ENCODE measurements at regions not wholly inside any gene's neighbourhood (a gene's known extent, or its start where the extent isn't known, plus 50 kb on each side); places are given as distances from the start of the nearest gene placed in this dataset.

DNA sequence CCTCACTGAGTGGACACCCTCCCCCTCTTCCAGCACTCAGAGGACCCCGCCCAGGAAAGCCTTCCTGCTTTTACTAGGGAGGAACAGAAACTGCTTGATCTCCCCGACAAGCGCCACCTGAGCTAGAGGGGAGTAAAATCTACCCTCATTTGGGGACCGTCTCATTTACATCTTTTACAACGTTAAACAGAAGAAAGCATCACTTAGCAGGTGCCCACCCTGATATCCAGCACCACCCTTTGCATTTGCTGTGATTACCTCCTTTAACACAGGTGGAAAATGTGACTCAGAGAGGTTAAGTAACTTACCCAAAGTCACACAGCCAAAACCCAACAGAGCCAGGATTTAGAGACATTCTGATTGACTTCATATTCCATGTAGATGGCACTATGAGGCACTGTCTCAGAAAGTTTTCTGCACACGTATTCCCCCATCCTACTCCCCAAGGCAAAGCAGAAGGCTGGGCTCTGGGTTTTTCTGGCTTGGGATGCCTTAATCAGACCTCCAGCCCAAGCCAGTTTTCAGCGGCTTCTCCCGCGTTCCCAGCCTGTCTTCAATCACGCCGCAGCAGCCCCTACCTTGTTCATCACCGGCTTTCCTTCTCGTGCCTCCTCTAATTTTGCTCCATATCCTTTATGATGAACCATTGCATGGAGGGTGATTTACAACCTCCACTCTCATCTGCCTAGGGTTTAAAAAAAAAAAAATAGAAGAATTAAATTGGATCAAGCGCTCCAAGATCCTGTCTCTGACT is 314.6 kb upstream of the PROK2 start:
- BruUV-seq (replicated peaks): no TSS peak
- ChIA-PET CTCF (no interaction called here), POLR2A (ENCODE audit: low non-redundant PET) (no interaction called here)
- TF ChIP-seq, protein P1, sequence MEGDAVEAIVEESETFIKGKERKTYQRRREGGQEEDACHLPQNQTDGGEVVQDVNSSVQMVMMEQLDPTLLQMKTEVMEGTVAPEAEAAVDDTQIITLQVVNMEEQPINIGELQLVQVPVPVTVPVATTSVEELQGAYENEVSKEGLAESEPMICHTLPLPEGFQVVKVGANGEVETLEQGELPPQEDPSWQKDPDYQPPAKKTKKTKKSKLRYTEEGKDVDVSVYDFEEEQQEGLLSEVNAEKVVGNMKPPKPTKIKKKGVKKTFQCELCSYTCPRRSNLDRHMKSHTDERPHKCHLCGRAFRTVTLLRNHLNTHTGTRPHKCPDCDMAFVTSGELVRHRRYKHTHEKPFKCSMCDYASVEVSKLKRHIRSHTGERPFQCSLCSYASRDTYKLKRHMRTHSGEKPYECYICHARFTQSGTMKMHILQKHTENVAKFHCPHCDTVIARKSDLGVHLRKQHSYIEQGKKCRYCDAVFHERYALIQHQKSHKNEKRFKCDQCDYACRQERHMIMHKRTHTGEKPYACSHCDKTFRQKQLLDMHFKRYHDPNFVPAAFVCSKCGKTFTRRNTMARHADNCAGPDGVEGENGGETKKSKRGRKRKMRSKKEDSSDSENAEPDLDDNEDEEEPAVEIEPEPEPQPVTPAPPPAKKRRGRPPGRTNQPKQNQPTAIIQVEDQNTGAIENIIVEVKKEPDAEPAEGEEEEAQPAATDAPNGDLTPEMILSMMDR (conservative IDR thresholded peaks at IDR 0.05; ENCODE audit: low read depth, low read length): no peak
- TF ChIP-seq EZH2 (IDR thresholded peaks at IDR 0.05; ENCODE audit: borderline replicate concordance, low read depth, low read length, poor library complexity, severe bottlenecking): no peak
- Histone ChIP-seq H3K27ac (ENCODE audit: low read depth, low read length, poor library complexity, severe bottlenecking) (no peak overlapping the region), H3K36me3 (ENCODE audit: insufficient read depth, low read length, poor library complexity, severe bottlenecking) (no peaks in the 10 kb centered on the region), H3K9me3 (ENCODE audit: low read depth, low read length, poor library complexity, severe bottlenecking) (no peaks in the 10 kb centered on the region), H3K27me3 (replicated peaks; ENCODE audit: insufficient read depth, low read depth, low read length, poor library complexity) (no peaks in the 10 kb centered on the region), H3K4me3 (ENCODE audit: low read depth, low read length, poor library complexity, severe bottlenecking) (no peak overlapping the region), H3K4me1 (ENCODE audit: insufficient read depth, low read length, poor library complexity, severe bottlenecking) (no peaks in the 10 kb centered on the region)
- DNase-seq (ENCODE audit: low spot score): no peak
- intact Hi-C loops (cut with micrococcal nuclease; ENCODE audit: unreplicated experiment): no loop called here

GRCh38 chr3:72097053-72097452 is 312.1 kb upstream of the PROK2 start:
- intact Hi-C loops (cut with micrococcal nuclease; ENCODE audit: unreplicated experiment): no loop called here
- no peak for TF ChIP-seq EZH2 (IDR thresholded peaks at IDR 0.05; ENCODE audit: borderline replicate concordance, low read depth, low read length, poor library complexity, severe bottlenecking)
- TF ChIP-seq, protein P1 (conservative IDR thresholded peaks at IDR 0.05; ENCODE audit: low read depth, low read length): no peak
- no peaks in the 10 kb centered on the region for H3K27me3 ChIP-seq (replicated peaks; ENCODE audit: insufficient read depth, low read depth, low read length, poor library complexity)

DNA sequence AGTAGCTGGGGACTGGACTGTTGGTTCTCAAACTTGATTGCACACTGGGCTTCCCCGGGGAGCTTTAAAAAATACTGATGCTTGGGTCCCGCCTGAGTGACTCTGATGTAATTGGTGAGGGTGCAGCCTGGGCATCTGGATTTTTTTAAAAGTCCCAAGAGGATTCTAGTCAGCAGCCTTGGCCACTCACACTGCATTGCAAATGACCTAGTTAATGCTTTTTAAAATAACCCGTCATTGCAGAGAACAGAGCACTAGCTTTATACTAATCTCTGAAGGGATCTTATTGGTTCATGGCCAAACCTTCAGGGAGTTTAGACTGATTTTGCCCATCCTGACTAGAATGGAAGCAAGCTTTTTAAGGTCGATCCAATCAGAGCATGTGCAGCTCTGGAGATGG is 310.6 kb upstream of the PROK2 start:
- peak; percentile 35 for DNase-seq (ENCODE audit: low spot score)
- TF ChIP-seq, protein P1 (conservative IDR thresholded peaks at IDR 0.05; ENCODE audit: low read depth, low read length): no peak
- TF ChIP-seq EZH2 (IDR thresholded peaks at IDR 0.05; ENCODE audit: borderline replicate concordance, low read depth, low read length, poor library complexity, severe bottlenecking): no peak
- H3K36me3 ChIP-seq (ENCODE audit: insufficient read depth, low read length, poor library complexity, severe bottlenecking): no peaks in the 10 kb centered on the region
- no peak overlapping the region for H3K27ac ChIP-seq (ENCODE audit: low read depth, low read length, poor library complexity, severe bottlenecking)
- H3K4me3 ChIP-seq (ENCODE audit: low read depth, low read length, poor library complexity, severe bottlenecking): no peak overlapping the region
- no peaks in the 10 kb centered on the region for H3K4me1 ChIP-seq (ENCODE audit: insufficient read depth, low read length, poor library complexity, severe bottlenecking)
- no peaks in the 10 kb centered on the region for H3K27me3 ChIP-seq (replicated peaks; ENCODE audit: insufficient read depth, low read depth, low read length, poor library complexity)
- CTCF ChIA-PET: no interaction called here
- intact Hi-C loops (cut with micrococcal nuclease; ENCODE audit: unreplicated experiment): no loop called here
- no TSS peak for BruUV-seq (replicated peaks)
- POLR2A ChIA-PET (ENCODE audit: low non-redundant PET): interaction anchor here (0.6 kb wide), 1 partner anchor 11 kb away, joined by 10 read pairs; no protein-coding TSS in a partner anchor
- H3K9me3 ChIP-seq (ENCODE audit: low read depth, low read length, poor library complexity, severe bottlenecking): no peaks in the 10 kb centered on the region

More at GRCh38 chr3:72097053-72097452, 312.1 kb upstream of the PROK2 start:
- BruUV-seq (replicated peaks): no TSS peak
- H3K4me1 ChIP-seq (ENCODE audit: insufficient read depth, low read length, poor library complexity, severe bottlenecking): no peaks in the 10 kb centered on the region
- H3K9me3 ChIP-seq (ENCODE audit: low read depth, low read length, poor library complexity, severe bottlenecking): no peaks in the 10 kb centered on the region
- CTCF ChIA-PET: no interaction called here
- no peaks in the 10 kb centered on the region for H3K36me3 ChIP-seq (ENCODE audit: insufficient read depth, low read length, poor library complexity, severe bottlenecking)
- POLR2A ChIA-PET (ENCODE audit: low non-redundant PET): no interaction called here
- DNase-seq (ENCODE audit: low spot score): no peak
- no peak overlapping the region for H3K27ac ChIP-seq (ENCODE audit: low read depth, low read length, poor library complexity, severe bottlenecking)
- H3K4me3 ChIP-seq (ENCODE audit: low read depth, low read length, poor library complexity, severe bottlenecking): no peak overlapping the region
